ENCODE measurements at regions not wholly inside any gene's neighbourhood (a gene's known extent, or its start where the extent isn't known, plus 50 kb on each side); places are given as distances from the start of the nearest gene placed in this dataset.
"Not testable (repeated sequence)": the region's sequence is repeated elsewhere in the genome, so short reads cannot be mapped to it uniquely, and the experiment has no call there.

DNA sequence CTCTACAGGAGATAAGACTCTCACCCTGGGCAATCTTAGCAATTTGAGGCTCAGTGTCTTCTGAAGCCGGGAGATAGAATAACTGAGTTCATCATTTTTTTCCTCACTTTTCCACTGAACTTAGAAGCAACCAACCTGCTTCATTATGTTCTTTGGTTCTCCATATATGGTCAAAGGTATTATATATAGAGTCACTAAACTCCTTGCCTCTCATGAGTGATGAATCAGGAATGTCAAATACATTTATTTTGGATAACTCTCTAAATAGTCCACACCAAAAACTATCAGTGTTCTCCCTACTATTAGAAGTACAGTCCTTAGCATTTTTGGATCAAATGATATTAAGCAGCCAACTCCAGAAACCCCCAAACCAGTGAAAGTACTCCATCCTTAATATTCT lies 421.5 kb upstream of the EPHA5 start:
- DNase-seq (ENCODE audit: low read depth in 2 of 2, low spot score in 1 of 2), result no peak

DNA sequence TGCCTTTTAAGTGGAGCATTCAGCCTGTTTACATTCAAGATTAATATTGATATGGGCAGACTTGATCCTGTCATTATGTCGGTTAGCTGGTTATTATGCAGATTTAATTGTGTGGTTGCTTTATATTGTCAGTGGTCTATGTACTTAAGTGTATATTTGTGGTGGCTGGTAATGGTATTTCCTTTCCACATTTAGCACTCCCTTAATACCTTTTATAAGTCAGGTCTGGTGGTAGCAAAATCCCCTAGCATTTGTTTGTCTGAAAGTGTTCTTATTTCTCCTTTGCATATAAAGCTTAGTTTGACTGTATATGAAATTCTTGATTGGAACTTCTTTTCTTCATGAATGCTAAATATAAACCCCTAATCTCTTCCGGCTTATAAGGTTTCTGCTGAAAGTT lies 403.7 kb upstream of the EPHA5 start:
- no peak for DNase-seq (ENCODE audit: low read depth in 2 of 2, low spot score in 1 of 2)

DNA sequence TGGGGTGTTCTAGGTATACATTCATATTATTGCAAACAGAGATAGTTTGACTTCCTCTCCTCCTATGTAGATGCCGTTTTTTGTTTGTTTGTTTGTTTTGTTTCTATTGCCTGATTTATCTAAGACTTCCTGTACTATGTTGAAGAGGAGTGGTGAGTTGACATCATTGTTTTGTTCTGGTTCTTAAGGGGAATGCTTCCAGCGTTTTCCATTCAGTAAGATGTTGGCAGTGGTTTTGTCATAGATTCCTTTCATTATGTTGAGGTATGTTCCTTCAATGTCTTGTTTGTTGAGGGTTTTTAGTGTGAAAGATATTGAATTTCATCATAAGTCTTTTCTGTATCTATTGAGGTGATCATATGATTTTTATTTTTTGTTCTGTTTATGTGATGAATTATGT lies 401.6 kb upstream of the EPHA5 start:
- no peak for DNase-seq (ENCODE audit: low read depth in 2 of 2, low spot score in 1 of 2)

DNA sequence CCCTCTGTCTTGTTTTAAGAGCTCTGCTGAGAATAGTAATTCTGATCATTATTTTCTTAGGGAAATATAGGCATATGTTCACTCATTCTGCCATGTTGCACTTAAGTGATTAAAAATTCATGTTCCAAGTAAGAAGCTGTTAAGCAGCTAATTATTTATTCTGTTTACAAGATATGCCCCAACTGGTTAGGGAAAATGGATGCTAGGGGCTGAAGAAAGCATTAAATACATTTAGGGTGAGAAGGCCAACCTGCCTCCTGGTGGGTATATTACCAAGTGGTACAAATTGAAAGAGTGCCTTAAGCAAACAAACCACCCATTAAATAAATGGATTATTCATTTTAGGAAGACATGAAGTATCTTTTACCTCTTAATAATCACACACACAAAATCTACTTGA lies 392.6 kb upstream of the EPHA5 start:
- no peak for DNase-seq (ENCODE audit: low read depth in 2 of 2, low spot score in 1 of 2)

DNA sequence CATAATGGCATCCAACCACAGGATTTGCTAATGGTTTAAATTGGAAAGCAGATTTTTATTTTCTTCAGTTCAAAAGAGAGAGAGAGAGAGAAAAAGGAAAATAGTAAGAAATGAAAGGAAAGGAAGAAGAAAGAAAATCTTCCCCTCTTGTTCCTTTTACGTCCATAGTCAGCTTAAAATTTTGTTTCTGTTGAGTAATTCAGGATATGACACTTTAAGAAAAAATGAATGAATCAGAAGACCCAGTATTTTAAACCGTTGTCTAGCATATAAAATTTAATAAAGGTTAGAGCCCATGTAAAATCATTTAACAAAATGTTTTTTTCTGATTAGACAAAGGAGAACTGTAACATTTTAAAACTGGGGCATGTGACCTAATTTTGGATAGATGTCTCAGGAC lies 391.8 kb upstream of the EPHA5 start:
- DNase-seq (ENCODE audit: low read depth in 2 of 2, low spot score in 1 of 2), result no peak

DNA sequence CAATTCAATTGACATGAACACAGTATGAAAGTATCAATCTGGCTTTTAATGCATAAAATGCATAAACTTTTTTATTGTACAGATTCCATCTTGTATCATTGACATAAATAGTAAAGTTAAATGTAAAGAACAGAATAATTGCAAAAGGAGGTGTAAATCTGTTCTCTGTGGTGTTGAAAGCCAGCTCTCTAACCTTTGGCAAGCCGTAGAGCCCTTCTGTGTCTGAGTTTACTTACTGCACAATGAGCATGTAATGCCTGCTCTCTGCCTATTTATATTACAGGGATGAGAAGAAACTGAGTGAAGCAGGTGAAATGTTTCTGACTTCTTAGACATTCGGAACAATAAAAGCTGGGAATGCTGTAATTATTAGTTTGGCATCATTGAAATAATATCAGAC lies 389.3 kb upstream of the EPHA5 start:
- DNase-seq (ENCODE audit: low read depth in 2 of 2, low spot score in 1 of 2), result no peak

DNA sequence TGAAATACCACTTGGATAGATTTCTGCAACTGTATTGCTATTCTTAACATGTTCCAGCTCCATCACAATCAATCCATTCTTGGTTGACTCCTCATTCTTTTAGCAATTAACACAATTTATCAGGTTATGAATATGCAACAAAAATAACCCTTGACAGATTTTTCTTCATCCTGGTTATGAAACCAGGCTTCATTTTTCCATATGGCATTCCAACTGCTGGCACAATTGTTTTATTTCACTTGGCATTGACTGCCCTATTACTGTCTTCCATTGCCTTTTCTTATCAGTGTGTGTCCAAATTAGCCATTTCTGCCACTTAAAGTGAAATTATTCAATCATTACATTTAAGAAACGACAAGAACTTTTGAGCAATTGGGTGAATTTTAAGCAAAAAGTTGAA lies 388.8 kb upstream of the EPHA5 start:
- DNase-seq (ENCODE audit: low read depth in 2 of 2, low spot score in 1 of 2), result no peak

DNA sequence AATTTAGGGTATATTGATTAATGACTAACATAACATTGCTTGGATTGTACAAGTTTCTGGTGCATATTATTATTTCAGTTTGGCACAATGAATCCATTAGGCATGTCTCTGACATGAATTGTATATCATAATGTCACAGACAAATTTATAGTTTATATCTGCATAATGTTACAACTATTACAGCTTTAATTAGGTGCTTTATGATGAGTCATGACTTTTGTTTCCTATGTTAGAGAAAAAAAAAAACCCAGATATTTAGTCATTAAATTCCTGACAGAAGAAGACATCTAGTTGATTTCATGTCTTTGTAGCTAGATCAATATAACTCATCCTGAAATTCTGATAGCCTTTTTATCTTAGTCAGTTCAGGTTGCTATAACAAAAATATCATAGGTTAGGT lies 385.7 kb upstream of the EPHA5 start:
- no peak for DNase-seq (ENCODE audit: low read depth in 2 of 2, low spot score in 1 of 2)

DNA sequence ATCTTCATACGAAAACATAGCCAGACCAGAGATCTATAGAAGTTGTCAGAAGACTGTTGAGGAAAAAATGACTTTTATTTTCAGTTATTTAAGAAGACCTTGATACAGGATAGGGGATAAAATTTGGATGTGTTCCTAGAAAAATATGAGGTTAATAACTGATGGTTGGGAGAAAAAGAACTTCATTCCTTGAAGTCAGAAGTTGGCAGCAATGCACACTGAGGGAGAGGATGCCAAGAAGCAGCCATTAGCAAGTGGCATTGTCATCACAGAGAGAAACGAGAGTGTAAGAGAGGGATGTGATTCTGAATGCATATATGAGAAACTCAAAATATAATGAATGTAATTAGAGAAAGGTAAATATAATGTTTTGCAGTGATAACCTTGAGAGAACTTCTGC lies 382.1 kb upstream of the EPHA5 start:
- DNase-seq (ENCODE audit: low read depth in 2 of 2, low spot score in 1 of 2), result no peak

DNA sequence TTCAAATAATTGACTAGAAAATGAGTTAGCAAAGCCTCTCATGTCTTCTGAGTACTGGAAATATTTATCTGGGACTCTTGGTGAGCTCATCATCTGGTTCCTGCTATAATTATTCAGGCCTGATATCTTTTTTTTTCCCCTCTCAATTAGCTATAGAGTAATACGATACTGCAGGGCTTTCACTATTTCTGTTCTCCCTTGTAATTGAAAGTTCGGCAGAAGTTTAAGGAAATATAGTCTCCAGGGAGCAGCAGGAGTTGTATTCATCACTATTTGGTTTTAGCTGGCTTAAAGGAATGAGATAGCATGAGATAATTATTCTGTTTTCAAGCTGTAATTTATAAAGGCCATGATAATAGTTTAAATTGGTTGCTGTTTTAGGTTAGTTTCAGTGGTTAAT lies 378.6 kb upstream of the EPHA5 start:
- DNase-seq (ENCODE audit: low read depth in 2 of 2, low spot score in 1 of 2), result no peak

DNA sequence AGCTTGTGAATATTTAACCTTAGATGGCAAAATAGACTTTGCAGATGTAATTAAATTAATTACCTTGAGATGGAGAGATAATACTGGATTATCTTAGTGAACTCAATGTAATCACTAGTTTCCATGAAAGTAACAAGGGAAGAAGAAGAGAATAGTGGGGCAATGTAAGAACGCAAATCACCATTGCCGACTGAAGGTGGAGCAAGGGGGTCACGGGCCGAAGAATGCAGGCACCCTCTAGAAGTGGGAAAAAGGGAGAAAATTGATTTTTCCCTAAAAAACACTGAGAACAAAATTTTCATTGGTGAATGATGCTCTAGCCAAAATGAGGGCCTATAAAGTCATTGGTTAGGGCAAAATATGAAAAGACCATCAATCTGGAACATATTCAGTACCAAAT lies 375.6 kb upstream of the EPHA5 start:
- no peak for DNase-seq (ENCODE audit: low read depth in 2 of 2, low spot score in 1 of 2)

DNA sequence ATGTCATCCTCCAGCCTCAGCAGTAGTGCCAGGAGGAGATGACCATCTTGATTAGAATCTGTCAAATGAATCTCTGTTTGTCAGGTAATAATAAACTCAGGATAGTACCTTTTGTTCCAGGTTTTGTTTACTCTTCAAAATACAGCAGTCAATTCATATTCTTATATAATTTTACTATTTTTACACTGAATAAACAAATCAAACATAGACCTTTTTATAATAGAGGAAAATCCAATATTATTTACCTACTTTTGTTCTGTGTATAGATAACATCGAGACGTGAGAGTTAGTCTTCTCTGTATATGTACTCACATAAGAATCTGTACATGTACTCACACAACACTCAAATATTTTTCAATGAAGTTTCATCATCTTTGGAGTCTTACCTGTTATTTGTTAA lies 365.4 kb upstream of the EPHA5 start:
- no peak for DNase-seq (ENCODE audit: low read depth in 2 of 2, low spot score in 1 of 2)

DNA sequence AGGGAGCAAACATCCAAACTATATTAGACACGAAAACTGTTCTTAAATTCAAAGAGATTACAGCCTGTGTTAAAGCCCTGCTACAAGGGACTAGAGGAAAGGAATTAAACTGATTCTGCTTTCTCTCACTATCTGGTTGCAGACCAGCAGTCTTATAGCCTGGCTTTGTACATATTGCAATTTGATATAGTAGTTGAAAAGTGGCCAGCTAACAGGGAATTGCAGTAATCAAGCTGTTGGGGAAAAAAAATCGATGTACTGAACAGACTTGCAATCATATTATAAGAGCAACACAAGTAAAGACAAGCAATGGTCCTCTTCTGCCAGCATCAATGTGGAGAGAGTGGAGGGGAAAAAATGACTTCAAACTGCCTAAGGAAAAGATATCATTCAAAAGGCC lies 364.4 kb upstream of the EPHA5 start:
- no peak for DNase-seq (ENCODE audit: low read depth in 2 of 2, low spot score in 1 of 2)

DNA sequence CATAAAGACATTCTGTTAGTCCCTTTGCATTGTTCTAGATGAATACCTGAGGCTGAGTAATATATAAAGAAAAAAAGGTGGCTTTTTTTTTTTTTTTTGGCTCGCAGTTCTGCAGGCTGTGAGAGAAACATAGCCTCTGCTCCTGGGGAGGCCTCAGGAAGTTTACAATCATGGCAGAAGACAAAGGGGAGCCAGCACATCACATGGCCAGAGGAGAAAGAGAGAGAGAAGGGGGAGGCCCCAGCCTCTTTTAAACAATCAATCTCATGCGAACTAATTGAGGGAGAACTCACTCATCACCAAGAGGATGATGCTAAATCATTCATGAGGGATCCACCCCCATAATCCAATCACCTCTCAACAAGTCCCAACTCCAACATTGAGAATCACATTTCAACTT lies 364.0 kb upstream of the EPHA5 start:
- no peak for DNase-seq (ENCODE audit: low read depth in 2 of 2, low spot score in 1 of 2)

DNA sequence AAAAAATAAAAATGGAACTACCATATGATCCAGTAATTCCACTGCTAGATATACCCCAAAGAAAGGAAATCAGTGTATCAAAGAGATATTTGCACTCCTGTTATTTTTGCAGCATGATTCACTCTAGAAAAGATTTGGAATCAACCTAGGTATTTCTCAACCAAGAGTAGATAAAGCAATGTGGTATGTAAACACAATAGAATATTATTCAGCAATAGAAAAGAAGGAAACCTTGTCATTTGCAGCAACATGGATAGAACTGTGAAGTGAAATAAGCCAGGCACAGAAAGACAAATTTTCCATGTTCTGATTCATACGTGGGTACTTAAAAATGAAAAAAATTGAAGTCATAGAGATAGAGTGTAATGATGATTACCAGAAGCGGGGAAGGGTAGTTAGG lies 362.3 kb upstream of the EPHA5 start:
- no peak for DNase-seq (ENCODE audit: low read depth in 2 of 2, low spot score in 1 of 2)

DNA sequence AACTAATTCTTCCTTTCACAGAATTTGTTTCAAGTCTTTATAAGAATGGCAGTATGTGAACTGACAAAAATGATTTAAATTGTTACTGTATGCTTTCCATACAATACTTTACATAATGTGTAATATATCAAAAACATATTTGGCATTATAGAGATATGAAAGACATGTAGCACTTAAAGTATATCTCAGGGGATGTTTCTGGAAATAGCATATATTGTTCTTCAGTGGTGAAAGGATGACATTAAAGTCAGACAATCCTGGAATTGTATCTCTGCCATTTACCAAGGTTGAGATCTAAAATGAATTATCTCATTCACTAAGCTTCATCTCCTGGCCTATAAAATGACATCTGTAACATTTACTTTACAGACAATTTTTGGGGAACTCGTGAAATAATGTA lies 358.4 kb upstream of the EPHA5 start:
- no peak for DNase-seq (ENCODE audit: low read depth in 2 of 2, low spot score in 1 of 2)

DNA sequence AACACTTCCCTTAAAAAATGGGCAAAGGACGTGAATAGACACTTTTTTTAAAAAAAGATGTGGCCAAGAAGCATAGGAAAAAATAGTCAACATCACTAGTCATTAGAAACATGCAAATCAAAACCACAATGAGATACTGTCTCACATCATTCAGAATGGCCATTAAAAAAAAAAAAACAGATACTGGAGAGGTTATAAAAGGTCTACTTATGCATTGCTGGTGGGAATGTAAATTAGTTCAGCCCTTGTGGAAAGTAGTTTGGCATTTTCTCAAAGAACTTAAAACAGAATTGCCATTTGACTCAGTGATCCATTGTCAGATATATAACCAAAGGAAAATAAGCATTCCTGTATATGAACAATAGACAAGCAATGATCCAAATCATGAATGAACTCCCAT lies 352.8 kb upstream of the EPHA5 start:
- DNase-seq (ENCODE audit: low read depth in 2 of 2, low spot score in 1 of 2), result no peak

DNA sequence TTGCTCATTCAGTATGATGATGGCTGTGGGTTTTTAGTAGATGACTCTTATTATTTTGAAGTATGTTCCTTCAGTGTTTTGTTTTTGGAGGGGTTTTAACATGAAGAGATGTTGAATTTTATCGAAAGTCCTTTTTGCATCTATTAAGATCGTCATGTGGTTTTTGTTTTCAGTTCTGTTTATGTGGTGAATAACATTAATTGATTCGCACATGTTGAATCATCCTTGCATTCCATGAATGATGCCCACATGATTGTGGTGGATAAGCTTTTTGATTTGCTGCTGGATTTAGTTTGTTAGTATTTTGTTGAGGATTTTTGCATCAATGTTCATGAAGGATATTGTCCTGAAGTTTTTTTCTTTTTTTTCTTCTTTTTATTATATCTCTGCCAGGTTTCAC lies 347.4 kb upstream of the EPHA5 start:
- DNase-seq (ENCODE audit: low read depth in 2 of 2, low spot score in 1 of 2), result no peak

DNA sequence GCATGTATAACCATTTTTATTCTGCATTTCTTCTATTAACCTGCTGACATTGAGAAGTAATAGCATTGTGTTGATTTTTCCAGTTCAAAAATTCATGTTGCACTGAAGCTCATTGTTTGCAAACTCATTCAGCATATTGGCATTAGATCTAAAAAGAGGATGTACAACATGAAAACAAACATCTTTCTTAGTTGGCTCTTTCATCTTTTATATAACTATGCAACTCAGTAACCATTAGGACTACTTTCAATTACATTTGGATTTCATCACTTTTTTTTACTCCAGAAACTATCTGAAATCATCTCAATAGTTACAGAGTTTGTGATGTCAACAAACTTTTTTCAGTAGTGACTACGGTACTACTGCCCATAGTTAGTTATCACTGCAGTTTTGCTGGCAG lies 346.0 kb upstream of the EPHA5 start:
- no peak for DNase-seq (ENCODE audit: low read depth in 2 of 2, low spot score in 1 of 2)

DNA sequence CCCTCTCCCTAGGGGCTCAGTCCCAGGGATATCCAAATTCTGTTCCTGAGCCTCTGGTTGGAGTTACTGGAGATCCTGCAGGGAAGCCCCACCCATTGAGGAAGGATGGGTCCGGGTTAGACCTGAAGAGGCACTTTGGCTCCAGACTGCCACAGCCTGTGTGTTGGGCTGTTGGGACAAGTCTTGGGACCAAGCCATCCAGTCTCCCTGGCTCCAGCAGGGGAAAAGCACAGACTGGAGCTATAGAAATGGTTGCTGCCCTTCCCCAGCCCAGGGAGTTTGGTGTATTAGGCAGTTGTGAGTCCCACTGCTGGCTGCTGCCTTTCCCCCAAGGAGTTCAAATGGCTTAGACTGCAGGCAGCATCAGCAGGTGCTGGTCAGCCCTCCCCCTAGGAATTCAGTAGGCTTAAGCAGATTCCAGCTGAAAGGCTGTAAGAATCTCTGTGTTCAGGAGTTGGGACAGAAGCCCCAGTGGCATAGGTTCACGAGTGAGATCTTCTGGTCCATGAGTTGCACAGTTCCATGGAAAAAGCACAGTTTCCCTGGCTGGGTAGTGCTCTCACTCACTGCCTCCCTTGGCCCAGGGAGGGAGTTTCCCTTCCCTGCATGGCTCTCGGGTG lies 344.0 kb upstream of the EPHA5 start:
- DNase-seq (ENCODE audit: low read depth in 2 of 2, low spot score in 1 of 2), result no peak

DNA sequence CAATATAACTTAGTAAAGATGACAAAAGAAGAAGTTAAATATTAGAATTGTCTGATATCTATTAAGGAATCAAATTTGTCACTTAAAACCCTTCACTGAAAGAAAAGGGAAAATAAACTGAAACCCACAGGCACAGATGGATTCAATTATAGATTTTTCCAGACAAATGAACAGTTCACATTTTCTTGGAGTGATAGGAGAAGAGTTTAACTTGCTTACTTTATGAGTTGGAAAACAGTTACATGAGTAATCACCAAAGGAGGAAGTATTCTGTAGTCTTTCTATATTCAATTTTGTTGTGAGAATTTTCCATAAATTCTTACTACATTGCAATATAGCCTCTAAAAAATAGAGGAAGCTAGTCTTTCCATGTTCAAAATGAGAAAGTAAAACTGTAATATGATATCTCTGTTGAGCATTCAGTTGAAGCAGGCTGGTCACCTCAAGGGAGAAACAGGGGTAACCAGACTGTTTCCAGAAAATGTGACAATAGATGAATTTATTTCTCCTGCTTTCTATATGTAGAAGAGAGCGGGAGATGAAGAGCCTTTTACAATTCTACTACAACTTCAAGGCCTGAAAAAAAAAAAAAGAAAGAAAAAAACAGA lies 330.3 kb upstream of the EPHA5 start:
- DNase-seq (ENCODE audit: low read depth in 2 of 2, low spot score in 1 of 2), result no peak

DNA sequence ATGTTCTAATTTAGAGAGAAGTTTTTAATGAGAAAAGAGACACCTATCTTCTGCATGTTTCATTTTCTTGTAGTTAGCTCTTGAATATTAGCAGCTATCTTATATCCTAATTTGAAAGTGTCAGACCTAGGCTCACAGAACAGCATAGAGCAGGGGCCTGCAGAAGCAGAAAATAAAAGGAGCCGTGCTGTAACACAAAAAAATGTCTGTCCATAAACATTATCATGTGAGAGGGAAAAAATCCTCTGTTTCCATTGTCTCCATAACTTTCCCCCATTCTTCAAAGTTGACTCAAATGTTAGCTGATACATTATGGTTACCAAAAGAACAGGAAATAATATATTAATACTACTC lies 329.2 kb upstream of the EPHA5 start:
- DNase-seq (ENCODE audit: low read depth in 2 of 2, low spot score in 1 of 2), result no peak

DNA sequence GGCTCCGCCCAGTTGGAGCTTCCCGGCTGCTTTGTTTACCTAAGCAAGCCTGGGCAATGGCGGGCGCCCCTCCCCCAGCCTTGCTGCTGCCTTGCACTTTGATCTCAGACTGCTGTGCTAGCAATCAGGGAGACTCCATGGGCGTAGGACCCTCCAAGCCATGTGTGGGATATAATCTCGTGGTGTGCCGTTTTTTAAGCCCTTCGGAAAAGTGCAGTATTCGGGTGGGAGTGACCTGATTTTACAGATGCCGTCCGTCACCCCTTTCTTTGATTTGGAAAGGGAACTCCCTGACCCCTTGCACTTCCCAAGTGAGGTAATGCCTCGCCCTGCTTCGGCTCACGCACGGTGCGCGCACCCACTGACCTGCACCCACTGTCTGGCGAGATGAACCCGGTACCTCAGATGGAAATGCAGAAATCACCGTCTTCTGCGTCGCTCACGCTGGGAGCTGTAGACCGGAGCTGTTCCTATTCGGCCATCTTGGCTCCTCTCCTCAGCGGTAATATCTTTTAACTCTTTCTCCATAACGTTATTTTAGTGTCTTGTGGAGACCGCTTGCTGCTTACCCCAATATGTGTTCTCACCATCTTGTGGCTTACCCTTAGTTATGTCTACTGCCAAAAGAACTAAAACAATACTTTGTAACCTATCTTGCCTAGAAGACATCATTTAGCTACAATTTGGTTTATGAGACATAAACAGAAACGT lies 328.7 kb upstream of the EPHA5 start:
- not testable (repeated sequence) for DNase-seq (ENCODE audit: low read depth in 2 of 2, low spot score in 1 of 2)
